GM18520 (cell line): ENCODE measurements at regions not wholly inside any gene's neighbourhood (a gene's known extent, or its start where the extent isn't known, plus 50 kb on each side); places are given as distances from the start of the nearest gene placed in this dataset.
"Not testable (repeated sequence)": the region's sequence is repeated elsewhere in the genome, so short reads cannot be mapped to it uniquely, and the experiment has no call there.

Experiments used
- ATAC-seq: cut with Tn5 transposase; IDR thresholded peaks from one replicate; pipeline ENCODE4 v1.9.1; 2021; ENCODE audit not compliant: unreplicated experiment

GRCh38 chr2:139730197-139730596, 950.0 kb upstream of the NXPH2 start:
- no peak for ATAC-seq

- no peak for ATAC-seq
These were observed 941.3 kb upstream of the NXPH2 start for GRCh38 chr2:139721411-139721995.

GRCh38 chr2:139720056-139720455, 939.9 kb upstream of the NXPH2 start:
- ATAC-seq: no peak

GRCh38 chr2:139704606-139705005, 924.4 kb upstream of the NXPH2 start:
- ATAC-seq: no peak

- no peak for ATAC-seq
These were observed 914.1 kb upstream of the NXPH2 start for GRCh38 chr2:139694327-139694726.

GRCh38 chr2:139686205-139686604, 906.0 kb upstream of the NXPH2 start:
- no peak for ATAC-seq

- ATAC-seq: no peak
These were observed 905.1 kb upstream of the NXPH2 start for GRCh38 chr2:139685090-139685983.

- no peak for ATAC-seq
These were observed 904.2 kb upstream of the NXPH2 start for GRCh38 chr2:139684286-139684860.

GRCh38 chr2:139674577-139674976, 894.4 kb upstream of the NXPH2 start:
- no peak for ATAC-seq

- not testable (repeated sequence) for ATAC-seq
These were observed 893.3 kb upstream of the NXPH2 start for GRCh38 chr2:139673447-139673846.

- ATAC-seq: no peak
These were observed 889.5 kb upstream of the NXPH2 start for GRCh38 chr2:139669675-139670074.

- ATAC-seq: no peak
These were observed 872.2 kb upstream of the NXPH2 start for GRCh38 chr2:139652385-139652784.

GRCh38 chr2:139645617-139646016, 865.4 kb upstream of the NXPH2 start:
- no peak for ATAC-seq

GRCh38 chr2:139643139-139643538, 862.9 kb upstream of the NXPH2 start:
- no peak for ATAC-seq

GRCh38 chr2:139631966-139632365, 851.8 kb upstream of the NXPH2 start:
- no peak for ATAC-seq

- ATAC-seq: no peak
These were observed 848.7 kb upstream of the NXPH2 start for GRCh38 chr2:139628931-139629330.

- ATAC-seq: no peak
These were observed 845.9 kb upstream of the NXPH2 start for GRCh38 chr2:139626128-139626527.

- ATAC-seq: no peak
These were observed 842.5 kb upstream of the NXPH2 start for GRCh38 chr2:139622691-139623090.

- no peak for ATAC-seq
These were observed 837.6 kb upstream of the NXPH2 start for GRCh38 chr2:139617747-139618146.

- ATAC-seq: no peak
These were observed 833.1 kb upstream of the NXPH2 start for GRCh38 chr2:139613264-139613663.

GRCh38 chr2:139610512-139610911, 830.3 kb upstream of the NXPH2 start:
- no peak for ATAC-seq

- no peak for ATAC-seq
These were observed 828.9 kb upstream of the NXPH2 start for GRCh38 chr2:139609109-139609508.
